GM21576 (cell line): ENCODE measurements at regions not wholly inside any gene's neighbourhood (a gene's known extent, or its start where the extent isn't known, plus 50 kb on each side); places are given as distances from the start of the nearest gene placed in this dataset.
"Not testable (repeated sequence)": the region's sequence is repeated elsewhere in the genome, so short reads cannot be mapped to it uniquely, and the experiment has no call there.

ENCODE experiments used
- ATAC-seq: cut with Tn5 transposase; IDR thresholded peaks from one replicate; pipeline ENCODE4 v1.9.1; 2021; ENCODE audit warnings: mild to moderate bottlenecking, moderate library complexity; ENCODE audit not compliant: unreplicated experiment

GRCh38 chr4:159906051-159906450 lies 803.2 kb downstream of the RAPGEF2 start:
- ATAC-seq: no peak

GRCh38 chr4:159906517-159906916 lies 803.6 kb downstream of the RAPGEF2 start:
- no peak for ATAC-seq

- ATAC-seq: no peak
These were observed 807.8 kb downstream of the RAPGEF2 start for GRCh38 chr4:159910721-159911120.

- no peak for ATAC-seq
These were observed 819.2 kb downstream of the RAPGEF2 start for GRCh38 chr4:159922119-159922518.

GRCh38 chr4:159925770-159926169 lies 822.9 kb downstream of the RAPGEF2 start:
- no peak for ATAC-seq

- no peak for ATAC-seq
These were observed 824.0 kb downstream of the RAPGEF2 start for GRCh38 chr4:159926871-159927270.

- ATAC-seq: no peak
These were observed 824.9 kb downstream of the RAPGEF2 start for GRCh38 chr4:159927781-159928180.

GRCh38 chr4:159934602-159935001 lies 831.7 kb downstream of the RAPGEF2 start:
- not testable (repeated sequence) for ATAC-seq

GRCh38 chr4:159937595-159937994 lies 834.7 kb downstream of the RAPGEF2 start:
- ATAC-seq: peak; percentile 95

- not testable (repeated sequence) for ATAC-seq
These were observed 836.8 kb downstream of the RAPGEF2 start for GRCh38 chr4:159939681-159940080.

- no peak for ATAC-seq
These were observed 838.2 kb downstream of the RAPGEF2 start for GRCh38 chr4:159941076-159941475.

GRCh38 chr4:159944477-159944876 lies 841.6 kb downstream of the RAPGEF2 start:
- ATAC-seq: no peak

GRCh38 chr4:159946983-159947615 lies 844.2 kb downstream of the RAPGEF2 start:
- ATAC-seq: peak; percentile 72

GRCh38 chr4:159950707-159951106 lies 847.8 kb downstream of the RAPGEF2 start:
- no peak for ATAC-seq

- no peak for ATAC-seq
These were observed 863.9 kb downstream of the RAPGEF2 start for GRCh38 chr4:159966746-159967145.

GRCh38 chr4:159976871-159977482 lies 874.1 kb downstream of the RAPGEF2 start:
- ATAC-seq: not testable (repeated sequence)

GRCh38 chr4:159977907-159978617 lies 875.2 kb downstream of the RAPGEF2 start:
- no peak for ATAC-seq

- no peak for ATAC-seq
These were observed 876.5 kb downstream of the RAPGEF2 start for GRCh38 chr4:159979351-159979750.

GRCh38 chr4:159979953-159980352 lies 877.1 kb downstream of the RAPGEF2 start:
- ATAC-seq: no peak

- no peak for ATAC-seq
These were observed 878.1 kb downstream of the RAPGEF2 start for GRCh38 chr4:159980826-159981468.

GRCh38 chr4:159981469-159981856 lies 878.6 kb downstream of the RAPGEF2 start:
- no peak for ATAC-seq

GRCh38 chr4:159983082-159983481 lies 880.2 kb downstream of the RAPGEF2 start:
- no peak for ATAC-seq
